Nephron (organoid): ENCODE measurements at regions not wholly inside any gene's neighbourhood (a gene's known extent, or its start where the extent isn't known, plus 50 kb on each side); places are given as distances from the start of the nearest gene placed in this dataset.
A peak's percentile ranks its signal among the peaks of the same experiment; 100 is the strongest.

Experiments
- H3K27ac Mint-ChIP-seq, 3 experiments: 2 replicates each; pipeline ENCODE4 v1.8.0; 2020; ENCODE audit warnings: mixed read lengths in 3 of 3, mild to moderate bottlenecking in 2 of 3, moderate library complexity in 1 of 3
- H3K27me3 Mint-ChIP-seq: 2 replicates; pipeline ENCODE4 v1.8.0; 2021; ENCODE audit warnings: low read depth, mild to moderate bottlenecking, moderate library complexity, mixed read lengths
- H3K36me3 Mint-ChIP-seq: 2 replicates; pipeline ENCODE4 v1.8.0; 2020; ENCODE audit warnings: low read depth, mixed read lengths
- H3K4me1 Mint-ChIP-seq: 2 replicates; pipeline ENCODE4 v1.8.0; 2020; ENCODE audit warnings: mixed read lengths
- H3K4me3 Mint-ChIP-seq, 3 experiments: 2 replicates each; pipeline ENCODE4 v1.8.0; 2020; ENCODE audit warnings: mild to moderate bottlenecking in 3 of 3, mixed read lengths in 3 of 3, moderate library complexity in 2 of 3
- H3K9me3 Mint-ChIP-seq: 2 replicates; pipeline ENCODE4 v1.8.0; 2020; ENCODE audit warnings: mixed read lengths
- CTCF ChIP-seq, 3 experiments: fragments of 200-600 bp; sonication (generic); IDR thresholded peaks; one replicate each; pipeline ENCODE4 v1.5.0; 2021; ENCODE audit warnings: antibody characterized with exemption in 3 of 3; ENCODE audit not compliant: unreplicated experiment in 3 of 3

DNA sequence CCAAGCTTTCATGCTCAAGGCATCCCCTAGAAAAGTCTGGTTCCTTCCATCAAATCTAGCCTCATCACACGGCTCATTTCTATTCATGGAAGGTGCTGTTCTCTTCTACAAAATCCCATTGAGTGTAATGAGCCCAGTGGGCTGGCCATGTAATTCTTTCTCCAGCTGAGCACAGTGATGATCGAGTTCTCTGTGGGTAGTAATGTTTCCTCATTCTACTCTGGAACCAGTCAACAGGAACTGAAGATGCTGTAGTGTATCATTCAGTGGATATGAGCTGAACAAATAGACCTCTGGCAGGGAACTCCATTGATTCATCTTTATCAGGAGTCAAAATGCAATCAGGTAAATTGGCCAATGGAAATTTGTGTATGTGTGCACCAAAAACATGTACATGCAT lies 149.2 kb downstream of the LRRC70 start:
- no peaks in the 10 kb centered on the region for H3K4me1 Mint-ChIP-seq
- no peaks in the 10 kb centered on the region for H3K27me3 Mint-ChIP-seq
- H3K27ac Mint-ChIP-seq: no peak overlapping the region
- peaks cover 4% of the 10 kb centered on the region for H3K9me3 Mint-ChIP-seq
- no peak for TF ChIP-seq CTCF (IDR thresholded peaks at IDR 0.05; ENCODE audit: unreplicated experiment in 3 of 3)
- no peaks in the 10 kb centered on the region for H3K36me3 Mint-ChIP-seq
- H3K4me3 Mint-ChIP-seq: no peak overlapping the region

- no peaks in the 10 kb centered on the region for H3K9me3 Mint-ChIP-seq
- no peak overlapping the region for H3K4me3 Mint-ChIP-seq
- TF ChIP-seq CTCF (IDR thresholded peaks at IDR 0.05; ENCODE audit: unreplicated experiment in 3 of 3): no peak
- H3K27ac Mint-ChIP-seq: no peak overlapping the region
- peaks cover 3% of the 10 kb centered on the region for H3K27me3 Mint-ChIP-seq
- no peaks in the 10 kb centered on the region for H3K36me3 Mint-ChIP-seq
- no peaks in the 10 kb centered on the region for H3K4me1 Mint-ChIP-seq
Observed at GRCh38 chr5:62727184-62727583, 148.6 kb downstream of the LRRC70 start.

DNA sequence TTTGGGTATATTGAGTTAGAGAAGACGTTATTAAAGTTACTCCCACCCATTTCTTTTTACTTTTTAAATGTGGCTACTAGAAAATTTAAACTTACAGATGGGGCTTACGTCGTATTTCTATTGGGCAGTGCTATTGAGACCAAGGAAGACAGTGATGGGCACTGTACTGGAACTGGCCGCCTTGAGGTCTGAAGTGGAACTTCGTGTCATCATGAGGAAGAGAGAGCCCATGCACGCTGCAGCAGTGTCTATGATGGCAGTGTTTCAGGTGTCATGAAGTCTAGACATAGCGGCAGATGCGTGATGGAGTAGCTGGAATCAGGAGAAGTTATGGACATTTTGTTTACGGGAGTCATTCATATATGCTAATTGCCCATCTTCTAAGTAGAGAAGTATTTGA lies 143.7 kb downstream of the LRRC70 start:
- no peaks in the 10 kb centered on the region for H3K9me3 Mint-ChIP-seq
- no peaks in the 10 kb centered on the region for H3K36me3 Mint-ChIP-seq
- peaks cover 3% of the 10 kb centered on the region for H3K27me3 Mint-ChIP-seq
- no peak overlapping the region for H3K4me3 Mint-ChIP-seq
- peaks cover 35% of the 10 kb centered on the region for H3K4me1 Mint-ChIP-seq
- no peak for TF ChIP-seq CTCF (IDR thresholded peaks at IDR 0.05; ENCODE audit: unreplicated experiment in 3 of 3)
- H3K27ac Mint-ChIP-seq: no peak overlapping the region

DNA sequence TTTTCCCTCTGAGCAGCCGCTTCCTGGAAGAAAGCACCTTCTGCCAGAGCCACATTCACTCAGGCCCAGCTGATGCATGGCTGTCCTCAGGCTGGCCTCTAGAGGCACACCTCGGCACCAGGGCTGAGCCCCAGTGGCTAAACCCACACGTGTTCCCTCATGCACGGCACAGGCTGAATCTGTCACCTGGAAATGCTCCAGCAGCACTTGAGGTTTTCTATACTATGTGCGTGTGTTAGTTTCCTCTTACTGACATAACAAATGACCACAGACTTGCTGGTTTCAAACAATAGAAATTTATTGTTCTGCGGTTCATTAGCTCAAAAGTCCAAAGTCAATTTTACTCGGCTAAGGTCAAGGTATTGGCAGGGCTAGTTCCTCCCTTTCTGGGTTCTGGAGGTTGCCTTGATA lies 141.4 kb downstream of the LRRC70 start:
- Mint-ChIP-seq H3K36me3 (no peaks in the 10 kb centered on the region), H3K27ac (peak overlapping the region; percentile 79 to 88 (median 82)), H3K9me3 (no peaks in the 10 kb centered on the region), H3K4me3 (no peak overlapping the region), H3K4me1 (peaks cover 45% of the 10 kb centered on the region), H3K27me3 (peaks cover 3% of the 10 kb centered on the region)
- peak; percentile 36 to 42 (median 39) for TF ChIP-seq CTCF (IDR thresholded peaks at IDR 0.05; ENCODE audit: unreplicated experiment in 3 of 3)

- peaks cover 45% of the 10 kb centered on the region for H3K4me1 Mint-ChIP-seq
- H3K27me3 Mint-ChIP-seq: peaks cover 3% of the 10 kb centered on the region
- H3K9me3 Mint-ChIP-seq: no peaks in the 10 kb centered on the region
- no peak overlapping the region for H3K4me3 Mint-ChIP-seq
- H3K27ac Mint-ChIP-seq: peak overlapping the region; percentile 79 to 88 (median 82)
- TF ChIP-seq CTCF (IDR thresholded peaks at IDR 0.05; ENCODE audit: unreplicated experiment in 3 of 3): no peak
- H3K36me3 Mint-ChIP-seq: no peaks in the 10 kb centered on the region
Observed at GRCh38 chr5:62719061-62719720, 140.6 kb downstream of the LRRC70 start.

DNA sequence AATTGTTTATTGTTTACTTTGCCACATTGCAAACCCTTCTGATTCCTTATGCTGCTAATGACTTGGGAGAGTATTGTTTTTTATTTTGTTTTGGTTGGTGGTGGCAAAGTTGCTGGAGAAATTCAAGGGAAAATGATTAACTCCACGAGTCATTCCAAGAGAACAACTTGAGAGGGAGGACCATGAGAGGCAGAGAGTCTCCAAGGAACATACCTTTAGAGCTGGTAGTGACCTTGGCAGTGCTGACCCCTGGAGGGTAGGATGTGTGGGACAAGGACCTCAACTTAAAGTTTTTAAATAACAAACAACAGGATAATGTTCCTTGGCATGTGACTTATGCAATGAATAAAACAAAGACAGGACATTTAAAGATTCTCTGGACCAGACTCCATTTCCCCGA lies 139.7 kb downstream of the LRRC70 start:
- no peak for TF ChIP-seq CTCF (IDR thresholded peaks at IDR 0.05; ENCODE audit: unreplicated experiment in 3 of 3)
- H3K9me3 Mint-ChIP-seq: no peaks in the 10 kb centered on the region
- H3K4me3 Mint-ChIP-seq: no peak overlapping the region
- peak overlapping the region; percentile 79 to 88 (median 82) for H3K27ac Mint-ChIP-seq
- H3K36me3 Mint-ChIP-seq: no peaks in the 10 kb centered on the region
- H3K27me3 Mint-ChIP-seq: peaks cover 3% of the 10 kb centered on the region
- H3K4me1 Mint-ChIP-seq: peaks cover 45% of the 10 kb centered on the region
